Activated B cell treated with CpG ODN at 0.5 μM for 24 hours (primary cell): ENCODE measurements at regions not wholly inside any gene's neighbourhood (a gene's known extent, or its start where the extent isn't known, plus 50 kb on each side); places are given as distances from the start of the nearest gene placed in this dataset.

ENCODE experiments used
- ATAC-seq: fragments of 200-7000 bp; cut with Tn5 transposase; one replicate; pipeline ENCODE4 v1.10.0; 2021; ENCODE audit warnings: low read depth, mild to moderate bottlenecking, moderate library complexity
- CTCF ChIA-PET: fragments of 350-600 bp; sonication (Branson Sonifier 250); formaldehyde crosslinking; loops from one replicate; lab custom pipeline; 2021; ENCODE audit warnings: antibody characterized with exemption; lab: Charles Lee
- POLR2A ChIA-PET: fragments of 350-600 bp; sonication (Branson Sonifier 250); formaldehyde crosslinking; loops from one replicate; lab custom pipeline; 2021; ENCODE audit warnings: antibody characterized with exemption; lab: Charles Lee
- DNase-seq: peaks from one replicate; pipeline ENCODE4 v3.0.0; 2022
- H3K27ac Mint-ChIP-seq: one replicate; pipeline ENCODE4 v1.8.0; 2020; ENCODE audit warnings: mixed read lengths
- H3K27me3 Mint-ChIP-seq: one replicate; pipeline ENCODE4 v1.8.0; 2021; ENCODE audit warnings: mixed read lengths
- H3K36me3 Mint-ChIP-seq: one replicate; pipeline ENCODE4 v1.8.0; 2021; ENCODE audit warnings: low read depth, mixed read lengths
- H3K4me1 Mint-ChIP-seq: one replicate; pipeline ENCODE4 v1.8.0; 2021; ENCODE audit warnings: mixed read lengths
- H3K4me3 Mint-ChIP-seq: one replicate; pipeline ENCODE4 v1.8.0; 2020; ENCODE audit warnings: mild to moderate bottlenecking, mixed read lengths
- H3K9me3 Mint-ChIP-seq: one replicate; pipeline ENCODE4 v1.8.0; 2020; ENCODE audit warnings: mixed read lengths
- CTCF ChIP-seq: fragments of 200-600 bp; IDR thresholded peaks from one replicate; pipeline ENCODE4 v1.8.0; 2022; ENCODE audit warnings: antibody characterized with exemption, mild to moderate bottlenecking
- intact Hi-C: fragments of 100-400 bp; cut with micrococcal nuclease; formaldehyde crosslinking; loops from one replicate; pipeline ENCODE4 v1.15.1; 2024

GRCh38 chr7:10085231-10085630 is 888.4 kb upstream of the PHF14 start:
- intact Hi-C loops: no loop called here

GRCh38 chr7:10100572-10100971 is 873.1 kb upstream of the PHF14 start:
- no peak for DNase-seq
- Mint-ChIP-seq H3K27me3 (no peaks in the 10 kb centered on the region), H3K36me3 (no peaks in the 10 kb centered on the region), H3K27ac (no peak overlapping the region), H3K9me3 (peaks cover 6% of the 10 kb centered on the region), H3K4me1 (no peaks in the 10 kb centered on the region), H3K4me3 (no peak overlapping the region)
- CTCF ChIA-PET: no interaction called here
- no peak for ATAC-seq
- intact Hi-C loops: no loop called here
- no peak for TF ChIP-seq CTCF
- POLR2A ChIA-PET: no interaction called here

More at GRCh38 chr7:10085231-10085630, 888.4 kb upstream of the PHF14 start:
- Mint-ChIP-seq H3K4me3 (no peak overlapping the region), H3K4me1 (no peaks in the 10 kb centered on the region), H3K27ac (no peak overlapping the region), H3K36me3 (no peaks in the 10 kb centered on the region), H3K27me3 (no peaks in the 10 kb centered on the region), H3K9me3 (peaks cover 4% of the 10 kb centered on the region)
- DNase-seq (no peak), ATAC-seq (no peak)
- POLR2A ChIA-PET: no interaction called here
- TF ChIP-seq CTCF: no peak
- CTCF ChIA-PET: no interaction called here

- ATAC-seq: no peak
These were observed 872.3 kb upstream of the PHF14 start for GRCh38 chr7:10101351-10101750.

GRCh38 chr7:10104292-10104691 is 869.4 kb upstream of the PHF14 start:
- CTCF ChIA-PET: no interaction called here
- H3K4me1 Mint-ChIP-seq: no peaks in the 10 kb centered on the region

More at GRCh38 chr7:10101351-10101750, 872.3 kb upstream of the PHF14 start:
- no peak for DNase-seq
- Mint-ChIP-seq H3K4me1 (no peaks in the 10 kb centered on the region), H3K27me3 (no peaks in the 10 kb centered on the region), H3K36me3 (no peaks in the 10 kb centered on the region), H3K4me3 (no peak overlapping the region), H3K9me3 (peaks cover 6% of the 10 kb centered on the region), H3K27ac (no peak overlapping the region)
- intact Hi-C loops: no loop called here
- no peak for TF ChIP-seq CTCF
- ChIA-PET POLR2A (no interaction called here), CTCF (no interaction called here)

GRCh38 chr7:10106609-10107008 is 867.1 kb upstream of the PHF14 start:
- no peak overlapping the region for H3K4me3 Mint-ChIP-seq
- peaks cover 6% of the 10 kb centered on the region for H3K9me3 Mint-ChIP-seq
- ATAC-seq (no peak), DNase-seq (no peak)
- no peaks in the 10 kb centered on the region for H3K27me3 Mint-ChIP-seq
- ChIA-PET CTCF (no interaction called here), POLR2A (no interaction called here)
- TF ChIP-seq CTCF: no peak
- intact Hi-C loops: no loop called here
- H3K4me1 Mint-ChIP-seq: no peaks in the 10 kb centered on the region
- no peaks in the 10 kb centered on the region for H3K36me3 Mint-ChIP-seq
- H3K27ac Mint-ChIP-seq: no peak overlapping the region

More at GRCh38 chr7:10104292-10104691, 869.4 kb upstream of the PHF14 start:
- Mint-ChIP-seq H3K4me3 (no peak overlapping the region), H3K27ac (no peak overlapping the region), H3K27me3 (no peaks in the 10 kb centered on the region), H3K9me3 (peaks cover 6% of the 10 kb centered on the region), H3K36me3 (no peaks in the 10 kb centered on the region)
- intact Hi-C loops: no loop called here
- DNase-seq (no peak), ATAC-seq (no peak)
- no peak for TF ChIP-seq CTCF
- POLR2A ChIA-PET: no interaction called here
